GM12878 (cell line): ENCODE measurements at regions not wholly inside any gene's neighbourhood (a gene's known extent, or its start where the extent isn't known, plus 50 kb on each side); places are given as distances from the start of the nearest gene placed in this dataset.

Experiments used
- ATAC-seq: fragments of 200-7000 bp; cut with Tn5 transposase; 3 replicates; pipeline ENCODE4 v1.9.1; 2020; ENCODE audit warnings: mild to moderate bottlenecking, moderate library complexity
- BruUV-seq: library from RNA; stranded (reverse); fragments of 400-500 nt; replicated peaks from 2 replicates; lab custom pipeline; 2021; lab: Mats Ljungman, UMichigan
- CTCF ChIA-PET: fragments of 300-600 bp; sonication (Branson Sonifier 250); formaldehyde crosslinking; extraction: SDS; loops from one replicate; lab custom pipeline; 2021; ENCODE audit warnings: inconsistent platforms; lab: Yijun Ruan, JAX
- POLR2A ChIA-PET: fragments of 350-600 bp; formaldehyde crosslinking; extraction: SDS; loops from one replicate; lab custom pipeline; 2021; ENCODE audit warnings: inconsistent platforms; lab: Charles Lee
- RAD21 ChIA-PET: fragments of 300-600 bp; sonication (Branson Sonifier 250); formaldehyde crosslinking; loops from one replicate; lab custom pipeline; 2023; ENCODE audit warnings: antibody characterized with exemption; ENCODE audit not compliant: unreplicated experiment; lab: Charles Lee
- SMC1A ChIA-PET: fragments of 300-600 bp; sonication (Branson Sonifier 250); formaldehyde crosslinking; loops from one replicate; lab custom pipeline; 2023; ENCODE audit not compliant: unreplicated experiment, uncharacterized antibody; lab: Charles Lee
- DNase-seq: peaks from one replicate; pipeline ENCODE4 v3.0.0-alpha.2; 2011; ENCODE audit warnings: low read depth, low spot score
- FAIRE-seq: peaks from 3 replicates; lab custom pipeline; 2011; peaks lifted over from hg19 to GRCh38; lab: Jason Lieb, UNC
- H2AFZ ChIP-seq: 2 replicates; pipeline ENCODE4 v1.6.0; 2011; ENCODE audit warnings: low read depth, low read length, control low read depth; ENCODE audit not compliant: control insufficient read depth
- H3K27ac ChIP-seq: 2 replicates; pipeline ENCODE4 v1.5.1; 2011; ENCODE audit warnings: control low read depth; ENCODE audit not compliant: control insufficient read depth, insufficient read depth
- H3K27me3 ChIP-seq, 2 experiments: replicated peaks in 1 of 2; 2 replicates each; pipeline versions ENCODE4 v1.6.0 to v1.6.1; 2011; ENCODE audit warnings: low read length in 1 of 2; ENCODE audit not compliant: control insufficient read depth in 2 of 2, insufficient read depth in 2 of 2
- H3K36me3 ChIP-seq, 2 experiments: 2 replicates each; pipeline ENCODE4 v1.5.1; 2011; ENCODE audit warnings: low read length in 1 of 2; ENCODE audit not compliant: control insufficient read depth in 2 of 2, insufficient read depth in 2 of 2
- H3K4me1 ChIP-seq: 2 replicates; pipeline ENCODE4 v1.6.1; 2011; ENCODE audit warnings: mild to moderate bottlenecking, low read length, moderate library complexity, mixed read lengths; ENCODE audit not compliant: control insufficient read depth, insufficient read depth
- H3K4me2 ChIP-seq: 2 replicates; pipeline ENCODE4 v1.6.0; 2011; ENCODE audit warnings: control low read depth; ENCODE audit not compliant: control insufficient read depth, insufficient read depth
- H3K4me3 ChIP-seq: fragments of 200-600 bp; sonication (generic); 2 replicates; pipeline ENCODE4 v1.5.1; 2016
- H3K79me2 ChIP-seq: 2 replicates; pipeline ENCODE4 v1.6.0; 2011; ENCODE audit warnings: low read length; ENCODE audit not compliant: control insufficient read depth, insufficient read depth
- H3K9ac ChIP-seq: 2 replicates; pipeline ENCODE4 v1.8.0; 2011; ENCODE audit warnings: low read length, control low read depth, mixed read lengths; ENCODE audit not compliant: control insufficient read depth, insufficient read depth
- H3K9me3 ChIP-seq: replicated peaks from 3 replicates; pipeline ENCODE4 v1.5.1; 2011; ENCODE audit warnings: mild to moderate bottlenecking, low read length; ENCODE audit not compliant: control insufficient read depth, insufficient read depth
- H4K20me1 ChIP-seq: 2 replicates; pipeline ENCODE4 v1.6.0; 2011; ENCODE audit not compliant: control insufficient read depth, insufficient read depth
- HCFC1 ChIP-seq: fragments of 150-350 bp; IDR thresholded peaks from 2 replicates; pipeline ENCODE4 v1.6.1; 2014; ENCODE audit warnings: low read length
- LARP7 ChIP-seq: fragments of 450-650 bp; IDR thresholded peaks from 2 replicates; pipeline ENCODE4 v1.6.1; 2017; ENCODE audit warnings: mild to moderate bottlenecking
- MEF2B ChIP-seq: fragments of 450-650 bp; IDR thresholded peaks from 2 replicates; pipeline ENCODE4 v1.6.1; 2018; ENCODE audit warnings: mild to moderate bottlenecking, moderate library complexity; ENCODE audit not compliant: partially characterized antibody, poor library complexity, severe bottlenecking
- SMARCA5 ChIP-seq: fragments of 450-650 bp; IDR thresholded peaks from 2 replicates; pipeline ENCODE4 v1.6.1; 2017; ENCODE audit warnings: mild to moderate bottlenecking
- WGBS: methylation state at CpG from one replicate; pipeline ENCODE4 v1.1.6; 2016; ENCODE audit warnings: low lambda C conversion rate; ENCODE audit not compliant: insufficient replicate concordance, insufficient coverage; ENCODE audit errors: missing lambda C conversion rate; 5-methylcytosine and 5-hydroxymethylcytosine counted together
- in situ Hi-C: fragments of 300-500 bp; cut with MboI; formaldehyde crosslinking; loops from 9 replicates; pipeline ENCODE4 v1.14.3; 2018; ENCODE audit warnings: mixed read lengths
- intact Hi-C: fragments of 100-400 bp; cut with micrococcal nuclease; formaldehyde crosslinking; loops from one replicate; pipeline ENCODE4 v1.14.2; 2022; ENCODE audit not compliant: unreplicated experiment
- TF ChIP-seq, protein P1 (sequence below): IDR thresholded peaks from 2 replicates; pipeline ENCODE4 v1.6.1; 2012; ENCODE audit warnings: low read depth, low read length, improper control_type of control experiment
- TF ChIP-seq, protein P2 (sequence below): IDR thresholded peaks from 2 replicates; pipeline ENCODE4 v1.6.1; 2012; ENCODE audit warnings: improper control_type of control experiment, low read depth, low read length; ENCODE audit not compliant: insufficient replicate concordance

DNA sequence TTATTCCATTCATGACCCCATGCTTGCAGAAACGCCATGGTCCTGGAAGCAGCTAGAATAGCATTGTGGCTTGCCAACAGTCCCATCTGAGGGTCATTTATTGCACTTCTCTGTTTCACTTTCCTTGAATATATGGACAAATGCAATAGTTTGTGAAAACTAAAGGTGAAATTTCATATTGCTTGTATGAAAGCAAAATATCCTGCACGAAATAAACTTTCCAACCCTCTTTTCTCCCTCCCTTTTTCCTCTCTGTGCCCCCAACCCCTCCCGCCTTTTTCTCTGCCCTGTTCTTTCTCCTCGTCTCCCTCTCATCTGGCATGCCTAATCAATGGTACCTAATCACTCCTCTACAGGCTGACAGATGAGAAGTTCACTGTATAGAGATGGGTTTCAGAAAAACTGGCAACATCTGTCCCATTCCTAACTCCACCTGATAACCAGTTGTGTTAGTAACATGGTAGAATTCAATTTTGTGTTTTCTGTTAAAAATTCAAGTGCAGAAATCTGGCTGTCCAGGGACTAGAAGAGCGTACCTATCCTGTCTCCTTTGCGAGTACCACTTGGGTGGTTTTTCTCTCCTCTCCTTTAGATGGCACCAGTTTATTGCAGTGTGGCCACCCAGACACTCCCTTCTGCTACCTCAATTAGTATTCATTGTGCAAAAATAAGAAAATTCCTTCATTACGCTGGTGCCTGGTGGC lies 198.6 kb downstream of the FOXA2 start (continued):
- TF ChIP-seq, protein P1, sequence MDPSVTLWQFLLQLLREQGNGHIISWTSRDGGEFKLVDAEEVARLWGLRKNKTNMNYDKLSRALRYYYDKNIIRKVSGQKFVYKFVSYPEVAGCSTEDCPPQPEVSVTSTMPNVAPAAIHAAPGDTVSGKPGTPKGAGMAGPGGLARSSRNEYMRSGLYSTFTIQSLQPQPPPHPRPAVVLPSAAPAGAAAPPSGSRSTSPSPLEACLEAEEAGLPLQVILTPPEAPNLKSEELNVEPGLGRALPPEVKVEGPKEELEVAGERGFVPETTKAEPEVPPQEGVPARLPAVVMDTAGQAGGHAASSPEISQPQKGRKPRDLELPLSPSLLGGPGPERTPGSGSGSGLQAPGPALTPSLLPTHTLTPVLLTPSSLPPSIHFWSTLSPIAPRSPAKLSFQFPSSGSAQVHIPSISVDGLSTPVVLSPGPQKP: no peak
- TF ChIP-seq MEF2B: no peak

DNA sequence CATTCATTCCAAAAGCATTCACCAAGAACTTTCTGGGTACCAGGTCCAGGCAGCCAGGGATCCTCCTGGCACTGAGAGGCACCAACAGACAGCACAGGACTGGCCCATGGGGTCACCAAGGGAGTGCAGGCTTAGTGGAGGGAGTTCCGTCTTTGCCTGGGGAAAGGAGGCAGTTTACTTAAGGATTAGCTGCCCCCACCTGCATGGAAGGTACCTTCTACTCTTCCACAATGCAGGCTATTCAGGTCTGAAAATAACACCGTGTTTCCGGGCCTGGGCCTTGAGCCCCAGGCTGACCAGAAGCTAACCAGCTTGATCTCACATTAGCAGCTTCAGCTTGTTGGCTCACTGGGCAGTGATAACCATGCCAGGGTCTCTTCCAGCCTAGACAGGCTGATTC lies 199.4 kb downstream of the FOXA2 start:
- ChIA-PET POLR2A (no interaction called here), RAD21 (no interaction called here)
- Histone ChIP-seq H3K79me2 (no peaks in the 10 kb centered on the region), H3K4me3 (no peak overlapping the region), H3K9ac (no peak overlapping the region), H3K4me1 (no peaks in the 10 kb centered on the region), H3K4me2 (no peak overlapping the region)
- WGBS: 44% methylated on average over 3 of the region's 3 CpGs
- BruUV-seq: no TSS peak
- no peak for TF ChIP-seq HCFC1
- TF ChIP-seq, all 136 proteins: peak for 0
- intact Hi-C loops (no loop called here), in situ Hi-C loops (no loop called here)
- FAIRE-seq (no peak), ATAC-seq (no peak), DNase-seq (no peak)
- ChIA-PET CTCF (interaction anchor here (1.3 kb wide), 1 partner anchor 46 kb away, joined by 4 read pairs; no protein-coding TSS in a partner anchor), SMC1A (no interaction called here)
- H3K9me3 ChIP-seq: no peaks in the 10 kb centered on the region
- no peak overlapping the region for H3K27ac ChIP-seq
- no peaks in the 10 kb centered on the region for H3K36me3 ChIP-seq
- no peaks in the 10 kb centered on the region for H3K27me3 ChIP-seq
- H4K20me1 ChIP-seq: no peaks in the 10 kb centered on the region
- H2AFZ ChIP-seq: no peak overlapping the region

DNA sequence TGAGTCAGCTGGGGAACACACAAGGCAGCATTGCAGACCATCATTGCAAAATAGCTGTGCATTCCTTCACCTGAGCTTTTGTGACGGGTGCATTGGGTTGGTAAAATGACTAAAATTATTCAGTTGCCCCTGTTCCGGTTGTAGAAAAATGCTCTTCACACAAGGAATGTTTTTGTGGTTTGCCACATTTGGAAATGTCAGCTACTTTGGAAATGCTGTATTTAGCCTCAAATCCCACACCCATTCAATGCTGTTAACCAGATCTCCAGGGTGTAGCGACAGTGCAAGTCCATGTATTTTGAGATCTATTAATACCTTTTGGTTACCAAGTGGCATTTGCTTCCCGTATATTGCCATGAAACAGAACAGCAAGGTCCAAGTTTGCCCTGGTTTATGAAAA lies 201.2 kb downstream of the FOXA2 start:
- H3K27me3 ChIP-seq: no peaks in the 10 kb centered on the region
- CTCF ChIA-PET: interaction anchor here (1.7 kb wide), 1 partner anchor 36 kb away, joined by 3 read pairs; no protein-coding TSS in a partner anchor
- no peak overlapping the region for H3K27ac ChIP-seq
- no peaks in the 10 kb centered on the region for H3K4me1 ChIP-seq
- FAIRE-seq (no peak), ATAC-seq (no peak), DNase-seq (no peak)
- in situ Hi-C loops (no loop called here), intact Hi-C loops (no loop called here)
- SMC1A ChIA-PET: interaction anchor here (0.7 kb wide), 1 partner anchor 32 kb away, joined by 3 read pairs; no protein-coding TSS in a partner anchor
- H4K20me1 ChIP-seq: no peaks in the 10 kb centered on the region
- RAD21 ChIA-PET: no interaction called here
- H2AFZ ChIP-seq: no peak overlapping the region
- no peaks in the 10 kb centered on the region for H3K79me2 ChIP-seq
- H3K9ac ChIP-seq: no peak overlapping the region
- no peak overlapping the region for H3K4me2 ChIP-seq
- WGBS: 67% methylated on average over 4 of the region's 4 CpGs
- no TSS peak for BruUV-seq
- no peaks in the 10 kb centered on the region for H3K9me3 ChIP-seq
- POLR2A ChIA-PET: no interaction called here
- H3K4me3 ChIP-seq: no peak overlapping the region
- H3K36me3 ChIP-seq: no peaks in the 10 kb centered on the region
- TF ChIP-seq SMARCA5 (no peak), LARP7 (no peak)
- TF ChIP-seq, protein P2, sequence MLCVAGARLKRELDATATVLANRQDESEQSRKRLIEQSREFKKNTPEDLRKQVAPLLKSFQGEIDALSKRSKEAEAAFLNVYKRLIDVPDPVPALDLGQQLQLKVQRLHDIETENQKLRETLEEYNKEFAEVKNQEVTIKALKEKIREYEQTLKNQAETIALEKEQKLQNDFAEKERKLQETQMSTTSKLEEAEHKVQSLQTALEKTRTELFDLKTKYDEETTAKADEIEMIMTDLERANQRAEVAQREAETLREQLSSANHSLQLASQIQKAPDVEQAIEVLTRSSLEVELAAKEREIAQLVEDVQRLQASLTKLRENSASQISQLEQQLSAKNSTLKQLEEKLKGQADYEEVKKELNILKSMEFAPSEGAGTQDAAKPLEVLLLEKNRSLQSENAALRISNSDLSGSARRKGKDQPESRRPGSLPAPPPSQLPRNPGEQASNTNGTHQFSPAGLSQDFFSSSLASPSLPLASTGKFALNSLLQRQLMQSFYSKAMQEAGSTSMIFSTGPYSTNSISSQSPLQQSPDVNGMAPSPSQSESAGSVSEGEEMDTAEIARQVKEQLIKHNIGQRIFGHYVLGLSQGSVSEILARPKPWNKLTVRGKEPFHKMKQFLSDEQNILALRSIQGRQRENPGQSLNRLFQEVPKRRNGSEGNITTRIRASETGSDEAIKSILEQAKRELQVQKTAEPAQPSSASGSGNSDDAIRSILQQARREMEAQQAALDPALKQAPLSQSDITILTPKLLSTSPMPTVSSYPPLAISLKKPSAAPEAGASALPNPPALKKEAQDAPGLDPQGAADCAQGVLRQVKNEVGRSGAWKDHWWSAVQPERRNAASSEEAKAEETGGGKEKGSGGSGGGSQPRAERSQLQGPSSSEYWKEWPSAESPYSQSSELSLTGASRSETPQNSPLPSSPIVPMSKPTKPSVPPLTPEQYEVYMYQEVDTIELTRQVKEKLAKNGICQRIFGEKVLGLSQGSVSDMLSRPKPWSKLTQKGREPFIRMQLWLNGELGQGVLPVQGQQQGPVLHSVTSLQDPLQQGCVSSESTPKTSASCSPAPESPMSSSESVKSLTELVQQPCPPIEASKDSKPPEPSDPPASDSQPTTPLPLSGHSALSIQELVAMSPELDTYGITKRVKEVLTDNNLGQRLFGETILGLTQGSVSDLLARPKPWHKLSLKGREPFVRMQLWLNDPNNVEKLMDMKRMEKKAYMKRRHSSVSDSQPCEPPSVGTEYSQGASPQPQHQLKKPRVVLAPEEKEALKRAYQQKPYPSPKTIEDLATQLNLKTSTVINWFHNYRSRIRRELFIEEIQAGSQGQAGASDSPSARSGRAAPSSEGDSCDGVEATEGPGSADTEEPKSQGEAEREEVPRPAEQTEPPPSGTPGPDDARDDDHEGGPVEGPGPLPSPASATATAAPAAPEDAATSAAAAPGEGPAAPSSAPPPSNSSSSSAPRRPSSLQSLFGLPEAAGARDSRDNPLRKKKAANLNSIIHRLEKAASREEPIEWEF: no peak
